ENCODE measurements at regions not wholly inside any gene's neighbourhood (a gene's known extent, or its start where the extent isn't known, plus 50 kb on each side); places are given as distances from the start of the nearest gene placed in this dataset.
"Not testable (repeated sequence)": the region's sequence is repeated elsewhere in the genome, so short reads cannot be mapped to it uniquely, and the experiment has no call there.

- no peak overlapping the region for H3K27ac Mint-ChIP-seq
- H3K9me3 Mint-ChIP-seq, result peaks cover 0 to 4% (median 2%) of the 10 kb centered on the region in 5 donors
- no peaks in the 10 kb centered on the region for H3K9me3 ChIP-seq (ENCODE audit: low read length)
- no peak for DNase-seq
- no peak overlapping the region for H3K4me3 ChIP-seq (ENCODE audit: low read length)
- H3K27me3 ChIP-seq (ENCODE audit: insufficient read depth, low read length, poor library complexity, severe bottlenecking), result no peaks in the 10 kb centered on the region
- H3K4me1 ChIP-seq (ENCODE audit: insufficient read depth, low read length), result no peaks in the 10 kb centered on the region
- ChIA-PET CTCF (no interaction called here), POLR2A (no interaction called here)
- H3K36me3 ChIP-seq (ENCODE audit: insufficient read depth, low read length), result no peaks in the 10 kb centered on the region
- no peak overlapping the region for H3K27ac ChIP-seq (ENCODE audit: low read depth, low read length)
- no peaks in the 10 kb centered on the region for H3K4me1 Mint-ChIP-seq
- H3K36me3 Mint-ChIP-seq, result peaks cover 0 to 15% (median 0%) of the 10 kb centered on the region in 3 donors
- peaks cover 0 to 3% of the 10 kb centered on the region in 2 donors for H3K27me3 Mint-ChIP-seq
- H3K4me3 Mint-ChIP-seq, result no peak overlapping the region
Measured at GRCh38 chr12:46692606-46693005, 133.2 kb downstream of the SLC38A4 start.

DNA sequence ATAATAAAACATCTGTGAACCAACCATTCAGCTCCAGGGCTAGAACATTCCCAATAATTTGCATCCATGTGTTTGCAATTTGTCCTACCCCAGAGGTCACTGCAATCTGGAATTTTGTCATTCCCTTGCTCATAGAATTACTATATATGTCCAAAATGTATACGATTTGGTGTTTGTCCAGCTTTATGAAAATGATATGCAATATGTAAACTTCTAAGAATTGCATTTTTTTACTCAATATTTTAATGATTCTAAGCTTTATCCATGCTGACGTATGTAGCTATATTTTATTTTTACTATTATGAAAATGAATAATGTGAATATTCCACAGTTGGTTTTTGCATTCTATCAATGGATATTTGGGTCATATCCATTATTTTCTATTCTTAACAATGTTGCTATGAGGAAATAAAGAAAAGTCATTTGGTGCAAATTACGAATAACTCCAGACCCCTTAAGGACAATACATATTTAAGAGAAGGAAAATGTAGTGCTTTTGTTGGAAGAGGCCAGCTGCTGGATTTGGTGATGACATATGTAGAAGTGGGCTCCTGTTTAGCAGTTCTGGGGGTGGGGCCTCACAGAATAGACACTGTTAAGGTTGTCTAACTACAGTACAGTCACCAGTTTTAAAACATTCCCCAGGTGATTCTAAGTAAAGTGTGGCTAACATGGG is 139.4 kb downstream of the SLC38A4 start:
- peaks cover 0 to 23% of the 10 kb centered on the region in 2 donors for H3K27me3 Mint-ChIP-seq
- Histone ChIP-seq H3K27me3 (ENCODE audit: insufficient read depth, low read length, poor library complexity, severe bottlenecking) (no peaks in the 10 kb centered on the region), H3K4me1 (ENCODE audit: insufficient read depth, low read length) (no peaks in the 10 kb centered on the region), H3K9me3 (ENCODE audit: low read length) (no peaks in the 10 kb centered on the region), H3K36me3 (ENCODE audit: insufficient read depth, low read length) (no peaks in the 10 kb centered on the region), H3K4me3 (ENCODE audit: low read length) (no peak overlapping the region), H3K27ac (ENCODE audit: low read depth, low read length) (no peak overlapping the region)
- peaks cover 0 to 42% (median 2%) of the 10 kb centered on the region in 3 donors for H3K36me3 Mint-ChIP-seq
- H3K4me3 Mint-ChIP-seq, result no peak overlapping the region
- ChIA-PET CTCF (interaction anchor here (1.2 kb wide), 1 partner anchor 562 kb away, joined by 3 read pairs; no protein-coding TSS in a partner anchor), POLR2A (no interaction called here)
- no peak for DNase-seq
- H3K4me1 Mint-ChIP-seq, result no peaks in the 10 kb centered on the region
- H3K27ac Mint-ChIP-seq, result no peak overlapping the region
- peaks cover 0 to 6% (median 3%) of the 10 kb centered on the region in 5 donors for H3K9me3 Mint-ChIP-seq

DNA sequence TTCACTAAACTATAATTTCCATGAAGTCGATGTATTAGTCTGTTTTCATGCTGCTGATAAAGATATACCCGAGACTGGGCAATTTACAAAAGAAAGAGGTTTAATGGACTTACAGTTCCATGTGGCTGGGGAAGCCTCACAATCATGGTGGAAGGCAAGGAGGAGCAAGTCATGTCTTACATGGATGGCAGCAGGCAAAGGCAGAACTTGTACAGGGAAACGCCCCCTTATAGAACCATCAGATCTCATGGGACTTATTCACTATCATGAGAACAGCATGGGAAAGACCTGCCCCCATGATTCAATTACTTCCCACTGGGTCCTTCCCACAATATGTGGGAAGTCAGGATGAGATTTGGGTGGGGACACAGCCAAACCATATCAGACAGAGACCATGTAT is 141.6 kb downstream of the SLC38A4 start:
- H3K27ac Mint-ChIP-seq; POLR2A ChIA-PET; DNase-seq; H3K36me3 ChIP-seq (ENCODE audit: insufficient read depth, low read length); H3K4me1 Mint-ChIP-seq; CTCF ChIA-PET; H3K4me3 Mint-ChIP-seq; H3K9me3 Mint-ChIP-seq; H3K4me3 ChIP-seq (ENCODE audit: low read length); H3K27me3 ChIP-seq (ENCODE audit: insufficient read depth, low read length, poor library complexity, severe bottlenecking); H3K27ac ChIP-seq (ENCODE audit: low read depth, low read length); H3K9me3 ChIP-seq (ENCODE audit: low read length); H3K4me1 ChIP-seq (ENCODE audit: insufficient read depth, low read length): not testable (repeated sequence)
- Mint-ChIP-seq H3K27me3 (peaks cover 0 to 24% of the 10 kb centered on the region in 2 donors), H3K36me3 (peaks cover 0 to 42% (median 2%) of the 10 kb centered on the region in 3 donors)

DNA sequence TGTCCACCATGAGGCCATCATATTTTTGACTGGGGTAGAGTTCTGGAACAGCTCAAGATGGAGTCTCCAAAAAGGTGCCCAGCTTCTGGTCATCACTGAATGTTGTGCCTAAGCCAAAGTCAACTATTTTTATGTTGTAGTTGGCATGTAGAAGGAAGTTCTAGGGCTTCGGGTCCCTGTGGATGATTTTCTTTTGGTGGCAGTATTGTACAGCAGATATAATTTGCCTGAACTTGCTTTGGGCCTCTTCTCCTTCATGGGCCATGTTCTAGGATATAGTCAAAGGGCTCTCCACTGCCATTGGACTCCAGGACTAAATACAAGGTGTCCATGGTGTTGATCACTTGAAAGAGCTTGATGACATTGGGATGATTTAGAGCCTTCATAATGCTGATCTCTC is 143.6 kb downstream of the SLC38A4 start:
- Mint-ChIP-seq H3K36me3 (peaks cover 0 to 31% (median under 1%) of the 10 kb centered on the region in 3 donors), H3K4me1 (no peaks in the 10 kb centered on the region), H3K9me3 (peaks cover 0 to 6% (median 3%) of the 10 kb centered on the region in 5 donors), H3K27ac (no peak overlapping the region), H3K4me3 (no peak overlapping the region), H3K27me3 (peaks cover 0 to 20% of the 10 kb centered on the region in 2 donors)
- no peaks in the 10 kb centered on the region for H3K9me3 ChIP-seq (ENCODE audit: low read length)
- no peak for DNase-seq
- CTCF ChIA-PET, result no interaction called here
- H3K4me1 ChIP-seq (ENCODE audit: insufficient read depth, low read length), result no peaks in the 10 kb centered on the region
- POLR2A ChIA-PET, result no interaction called here
- H3K27me3 ChIP-seq (ENCODE audit: insufficient read depth, low read length, poor library complexity, severe bottlenecking), result no peaks in the 10 kb centered on the region
- H3K27ac ChIP-seq (ENCODE audit: low read depth, low read length), result no peak overlapping the region
- H3K4me3 ChIP-seq (ENCODE audit: low read length), result no peak overlapping the region
- H3K36me3 ChIP-seq (ENCODE audit: insufficient read depth, low read length), result no peaks in the 10 kb centered on the region

DNA sequence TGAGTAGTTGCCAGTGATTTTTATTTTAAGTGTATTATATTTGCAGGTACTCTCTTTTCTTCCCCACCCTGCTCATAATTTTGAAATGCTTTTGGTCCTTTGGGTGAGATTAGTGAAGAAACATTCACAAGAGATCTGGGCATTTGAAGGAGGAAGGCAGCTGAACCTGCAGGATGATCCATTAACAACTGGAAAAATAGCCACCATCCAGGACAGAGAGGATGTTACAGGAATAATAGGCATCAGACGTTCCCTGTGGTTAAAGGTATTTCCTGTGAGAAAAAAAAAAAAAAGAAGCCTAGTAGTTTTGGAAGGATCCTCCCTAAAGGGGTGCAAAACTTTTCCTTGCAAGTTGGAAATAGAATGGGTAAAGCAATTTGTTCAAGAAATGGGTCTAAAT is 145.3 kb downstream of the SLC38A4 start:
- DNase-seq, result no peak
- ChIA-PET CTCF (no interaction called here), POLR2A (no interaction called here)
- Mint-ChIP-seq H3K4me3 (no peak overlapping the region), H3K9me3 (peaks cover 0 to 6% (median 3%) of the 10 kb centered on the region in 5 donors), H3K27ac (no peak overlapping the region), H3K27me3 (peaks cover 2 to 19% of the 10 kb centered on the region in 2 donors), H3K36me3 (peaks cover 0 to 25% (median 0%) of the 10 kb centered on the region in 3 donors), H3K4me1 (no peaks in the 10 kb centered on the region)
- H3K9me3 ChIP-seq (ENCODE audit: low read length), result no peaks in the 10 kb centered on the region
- H3K4me3 ChIP-seq (ENCODE audit: low read length), result no peak overlapping the region
- H3K36me3 ChIP-seq (ENCODE audit: insufficient read depth, low read length), result no peaks in the 10 kb centered on the region
- H3K27me3 ChIP-seq (ENCODE audit: insufficient read depth, low read length, poor library complexity, severe bottlenecking), result no peaks in the 10 kb centered on the region
- H3K4me1 ChIP-seq (ENCODE audit: insufficient read depth, low read length), result no peaks in the 10 kb centered on the region
- H3K27ac ChIP-seq (ENCODE audit: low read depth, low read length), result no peak overlapping the region

GRCh38 chr12:46679754-46680153 is 146.0 kb downstream of the SLC38A4 start:
- CTCF ChIA-PET, result interaction anchor here (1.3 kb wide), 1 partner anchor 326 kb away, joined by 3 read pairs; no protein-coding TSS in a partner anchor
- Mint-ChIP-seq H3K4me3 (no peak overlapping the region), H3K27me3 (peaks cover 2 to 20% of the 10 kb centered on the region in 2 donors), H3K9me3 (peaks cover 0 to 5% (median 3%) of the 10 kb centered on the region in 5 donors), H3K4me1 (no peaks in the 10 kb centered on the region), H3K27ac (no peak overlapping the region), H3K36me3 (peaks cover 0 to 20% (median 0%) of the 10 kb centered on the region in 3 donors)
- Histone ChIP-seq H3K36me3 (ENCODE audit: insufficient read depth, low read length) (no peaks in the 10 kb centered on the region), H3K4me3 (ENCODE audit: low read length) (no peak overlapping the region), H3K4me1 (ENCODE audit: insufficient read depth, low read length) (no peaks in the 10 kb centered on the region), H3K9me3 (ENCODE audit: low read length) (no peaks in the 10 kb centered on the region), H3K27ac (ENCODE audit: low read depth, low read length) (no peak overlapping the region), H3K27me3 (ENCODE audit: insufficient read depth, low read length, poor library complexity, severe bottlenecking) (no peaks in the 10 kb centered on the region)
- POLR2A ChIA-PET, result no interaction called here
- DNase-seq, result no peak

GRCh38 chr12:46678426-46678825 is 147.4 kb downstream of the SLC38A4 start:
- ChIA-PET POLR2A (no interaction called here), CTCF (interaction anchor here (1.3 kb wide), 1 partner anchor 325 kb away, joined by 3 read pairs; no protein-coding TSS in a partner anchor)
- DNase-seq, result no peak
- H3K4me1 ChIP-seq (ENCODE audit: insufficient read depth, low read length), result no peaks in the 10 kb centered on the region
- Mint-ChIP-seq H3K27me3 (peaks cover 2 to 17% of the 10 kb centered on the region in 2 donors), H3K36me3 (peaks cover 0 to 7% (median 0%) of the 10 kb centered on the region in 3 donors), H3K4me1 (no peaks in the 10 kb centered on the region), H3K4me3 (no peak overlapping the region), H3K27ac (no peak overlapping the region), H3K9me3 (no peaks in the 10 kb centered on the region)
- H3K4me3 ChIP-seq (ENCODE audit: low read length), result no peak overlapping the region
- H3K27ac ChIP-seq (ENCODE audit: low read depth, low read length), result no peak overlapping the region
- H3K27me3 ChIP-seq (ENCODE audit: insufficient read depth, low read length, poor library complexity, severe bottlenecking), result no peaks in the 10 kb centered on the region
- no peaks in the 10 kb centered on the region for H3K9me3 ChIP-seq (ENCODE audit: low read length)
- no peaks in the 10 kb centered on the region for H3K36me3 ChIP-seq (ENCODE audit: insufficient read depth, low read length)

GRCh38 chr12:46677749-46678148 is 148.0 kb downstream of the SLC38A4 start:
- no peaks in the 10 kb centered on the region for H3K9me3 ChIP-seq (ENCODE audit: low read length)
- no peaks in the 10 kb centered on the region for H3K4me1 ChIP-seq (ENCODE audit: insufficient read depth, low read length)
- H3K27me3 Mint-ChIP-seq, result peaks cover 4 to 12% of the 10 kb centered on the region in 2 donors
- ChIA-PET POLR2A (no interaction called here), CTCF (interaction anchor here (1.0 to 1.2 kb wide), 2 partner anchors 321 to 382 kb away, joined by 3 read pairs; no protein-coding TSS in a partner anchor)
- H3K9me3 Mint-ChIP-seq, result no peaks in the 10 kb centered on the region
- no peaks in the 10 kb centered on the region for H3K4me1 Mint-ChIP-seq
- H3K27ac ChIP-seq (ENCODE audit: low read depth, low read length), result no peak overlapping the region
- H3K36me3 ChIP-seq (ENCODE audit: insufficient read depth, low read length), result no peaks in the 10 kb centered on the region
- H3K4me3 Mint-ChIP-seq, result no peak overlapping the region
- no peaks in the 10 kb centered on the region for H3K36me3 Mint-ChIP-seq
- H3K27me3 ChIP-seq (ENCODE audit: insufficient read depth, low read length, poor library complexity, severe bottlenecking), result no peaks in the 10 kb centered on the region
- H3K4me3 ChIP-seq (ENCODE audit: low read length), result no peak overlapping the region
- no peak for DNase-seq
- H3K27ac Mint-ChIP-seq, result no peak overlapping the region

All from CD8-positive, alpha-beta memory T cell (primary cell).